ENCODE measurements at regions not wholly inside any gene's neighbourhood (a gene's known extent, or its start where the extent isn't known, plus 50 kb on each side); places are given as distances from the start of the nearest gene placed in this dataset.
"Not testable (repeated sequence)": the region's sequence is repeated elsewhere in the genome, so short reads cannot be mapped to it uniquely, and the experiment has no call there.

- no peak overlapping the region for H3K4me3 ChIP-seq (ENCODE audit: control insufficient read depth, low read depth, low read length)
- TF ChIP-seq, protein P1, sequence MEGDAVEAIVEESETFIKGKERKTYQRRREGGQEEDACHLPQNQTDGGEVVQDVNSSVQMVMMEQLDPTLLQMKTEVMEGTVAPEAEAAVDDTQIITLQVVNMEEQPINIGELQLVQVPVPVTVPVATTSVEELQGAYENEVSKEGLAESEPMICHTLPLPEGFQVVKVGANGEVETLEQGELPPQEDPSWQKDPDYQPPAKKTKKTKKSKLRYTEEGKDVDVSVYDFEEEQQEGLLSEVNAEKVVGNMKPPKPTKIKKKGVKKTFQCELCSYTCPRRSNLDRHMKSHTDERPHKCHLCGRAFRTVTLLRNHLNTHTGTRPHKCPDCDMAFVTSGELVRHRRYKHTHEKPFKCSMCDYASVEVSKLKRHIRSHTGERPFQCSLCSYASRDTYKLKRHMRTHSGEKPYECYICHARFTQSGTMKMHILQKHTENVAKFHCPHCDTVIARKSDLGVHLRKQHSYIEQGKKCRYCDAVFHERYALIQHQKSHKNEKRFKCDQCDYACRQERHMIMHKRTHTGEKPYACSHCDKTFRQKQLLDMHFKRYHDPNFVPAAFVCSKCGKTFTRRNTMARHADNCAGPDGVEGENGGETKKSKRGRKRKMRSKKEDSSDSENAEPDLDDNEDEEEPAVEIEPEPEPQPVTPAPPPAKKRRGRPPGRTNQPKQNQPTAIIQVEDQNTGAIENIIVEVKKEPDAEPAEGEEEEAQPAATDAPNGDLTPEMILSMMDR (conservative IDR thresholded peaks at IDR 0.05; ENCODE audit: control insufficient read depth, insufficient read depth, low read depth, low read length) = no peak
- peak; percentile 39 for DNase-seq (ENCODE audit: low read depth)
Observed at GRCh38 chr4:175309041-175309440, 390.9 kb downstream of the ADAM29 start.

- peak; percentile 30 for DNase-seq (ENCODE audit: low read depth)
- TF ChIP-seq, protein P1 (conservative IDR thresholded peaks at IDR 0.05; ENCODE audit: control insufficient read depth, insufficient read depth, low read depth, low read length) = no peak
Observed at GRCh38 chr4:175325230-175325629, 407.1 kb downstream of the ADAM29 start.

GRCh38 chr4:175326796-175327195 lies 408.6 kb downstream of the ADAM29 start:
- TF ChIP-seq, protein P1 (conservative IDR thresholded peaks at IDR 0.05; ENCODE audit: control insufficient read depth, insufficient read depth, low read depth, low read length) = no peak
- H3K4me3 ChIP-seq (ENCODE audit: control insufficient read depth, low read depth, low read length) = no peak overlapping the region
- DNase-seq (ENCODE audit: low read depth) = no peak

More at GRCh38 chr4:175325230-175325629, 407.1 kb downstream of the ADAM29 start:
- no peak overlapping the region for H3K4me3 ChIP-seq (ENCODE audit: control insufficient read depth, low read depth, low read length)

GRCh38 chr4:175330236-175330635 lies 412.1 kb downstream of the ADAM29 start:
- no peak overlapping the region for H3K4me3 ChIP-seq (ENCODE audit: control insufficient read depth, low read depth, low read length)
- peak; percentile 68 for DNase-seq (ENCODE audit: low read depth)
- TF ChIP-seq, protein P1 (conservative IDR thresholded peaks at IDR 0.05; ENCODE audit: control insufficient read depth, insufficient read depth, low read depth, low read length) = no peak

DNA sequence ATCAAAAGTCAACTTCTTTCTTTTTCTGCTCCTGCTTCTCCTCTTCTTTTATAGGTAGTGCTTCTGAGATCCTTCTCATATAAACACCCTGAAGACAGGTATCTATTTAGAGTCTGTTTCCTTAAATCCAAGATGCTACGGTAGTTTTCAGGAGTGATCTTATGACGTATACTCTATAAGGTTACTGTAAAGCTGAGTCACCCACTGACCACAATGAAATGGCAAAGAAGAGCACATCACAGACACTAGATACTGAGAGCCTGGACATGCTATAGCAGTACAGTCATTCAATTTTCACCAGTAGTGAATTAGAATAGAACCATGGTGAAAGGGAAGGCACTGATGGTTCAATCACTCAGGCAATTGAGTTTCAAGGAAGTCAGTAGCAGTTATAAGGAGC lies 412.5 kb downstream of the ADAM29 start:
- DNase-seq (ENCODE audit: low read depth) = peak; percentile 85

DNA sequence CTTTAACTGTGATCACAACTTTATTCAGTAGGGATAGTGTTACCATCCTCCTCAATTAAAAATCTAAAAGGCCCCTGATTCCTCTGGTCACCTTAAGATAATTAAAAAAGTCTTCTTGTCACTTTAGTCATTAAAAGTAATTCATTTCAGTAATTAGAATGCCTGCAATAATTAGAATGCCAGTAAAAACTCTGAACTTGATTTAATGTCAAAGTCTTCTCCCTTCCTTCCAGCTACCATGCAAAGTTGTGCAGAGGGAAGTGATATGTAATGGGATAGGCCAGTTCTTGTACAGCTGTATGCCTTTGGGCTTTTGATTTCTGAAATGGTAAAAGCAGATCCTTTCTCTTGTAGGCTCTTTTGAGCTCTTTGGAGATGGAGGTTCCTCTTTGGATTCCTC lies 417.2 kb downstream of the ADAM29 start:
- TF ChIP-seq, protein P1 (conservative IDR thresholded peaks at IDR 0.05; ENCODE audit: control insufficient read depth, insufficient read depth, low read depth, low read length) = no peak
- H3K4me3 ChIP-seq (ENCODE audit: control insufficient read depth, low read depth, low read length) = no peak overlapping the region
- DNase-seq (ENCODE audit: low read depth) = no peak

More for the DNA sequence above, 412.5 kb downstream of the ADAM29 start:
- TF ChIP-seq, protein P1 (conservative IDR thresholded peaks at IDR 0.05; ENCODE audit: control insufficient read depth, insufficient read depth, low read depth, low read length) = no peak
- no peak overlapping the region for H3K4me3 ChIP-seq (ENCODE audit: control insufficient read depth, low read depth, low read length)

DNA sequence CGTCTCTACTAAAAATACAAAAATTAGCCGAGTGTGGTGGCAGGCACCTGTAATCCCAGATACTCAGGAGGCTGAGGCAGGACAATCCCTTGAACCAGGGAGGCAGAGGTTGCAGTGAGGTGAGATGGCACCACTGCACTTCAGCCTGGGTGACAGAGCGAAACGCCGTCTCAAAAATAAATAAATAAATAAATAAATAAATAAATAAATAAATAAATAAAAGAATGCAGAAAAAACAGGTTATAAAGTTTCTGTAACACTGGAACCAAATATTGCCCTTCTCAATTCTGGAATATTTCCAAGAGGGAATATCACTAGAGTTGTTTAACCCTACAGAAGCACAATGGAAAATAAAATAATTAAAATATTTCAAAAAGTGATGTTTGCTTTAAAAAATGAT lies 418.4 kb downstream of the ADAM29 start:
- DNase-seq (ENCODE audit: low read depth) = not testable (repeated sequence)

More for the DNA sequence above, 418.4 kb downstream of the ADAM29 start:
- H3K4me3 ChIP-seq (ENCODE audit: control insufficient read depth, low read depth, low read length) = not testable (repeated sequence)

Data from fibroblast of mammary gland (primary cell).